Activated effector memory CD4-positive, alpha-beta T cell treated with anti-CD3 and anti-CD28 coated beads, Interleukin-2, amount 50 U/mL, for 16 hours (primary cell): ENCODE measurements at regions not wholly inside any gene's neighbourhood (a gene's known extent, or its start where the extent isn't known, plus 50 kb on each side); places are given as distances from the start of the nearest gene placed in this dataset.
"Not testable (repeated sequence)": the region's sequence is repeated elsewhere in the genome, so short reads cannot be mapped to it uniquely, and the experiment has no call there.

Source experiments
- DNase-seq: peaks from one replicate; pipeline ENCODE4 v3.0.0-alpha.2; 2020

DNA sequence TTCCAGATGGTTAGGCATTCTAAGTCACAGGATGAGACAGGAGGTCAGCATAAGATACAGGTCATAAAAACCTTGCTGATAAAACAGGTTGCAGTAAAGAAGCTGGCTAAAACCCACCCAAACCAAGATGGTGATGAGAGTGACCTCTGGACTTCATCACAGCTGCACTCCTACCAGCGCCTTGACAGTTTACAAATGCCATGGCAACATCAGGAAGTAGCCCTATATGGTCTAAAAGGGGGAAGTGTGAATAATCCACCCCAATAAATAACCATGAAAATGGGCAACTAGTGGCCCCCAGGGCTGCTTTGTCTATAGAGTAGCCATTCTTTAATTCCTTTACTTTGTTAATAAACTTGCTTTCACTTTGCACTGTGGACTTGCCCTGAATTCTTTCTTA, 1448.4 kb downstream of the KCNT2 start:
- DNase-seq: not testable (repeated sequence)

DNA sequence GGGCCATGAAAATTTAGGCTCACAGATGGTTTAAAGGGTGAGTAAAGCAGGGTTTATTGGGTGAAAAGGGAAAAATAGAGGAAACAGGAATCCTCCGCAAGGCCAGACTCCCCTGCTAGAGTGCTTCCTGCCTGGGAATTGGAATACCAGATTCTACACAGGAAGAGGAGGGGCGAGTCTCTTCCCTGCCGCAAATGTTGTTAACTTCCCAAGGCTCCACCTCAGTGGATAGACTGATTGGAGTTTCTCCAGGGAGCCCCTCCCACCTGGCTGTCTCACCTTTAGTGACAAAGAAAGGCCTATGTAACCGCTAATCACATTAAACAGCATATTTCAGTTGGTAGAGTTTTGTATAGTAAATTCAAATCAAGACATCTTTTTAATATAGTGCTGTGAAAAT, 1450.1 kb downstream of the KCNT2 start:
- no peak for DNase-seq

DNA sequence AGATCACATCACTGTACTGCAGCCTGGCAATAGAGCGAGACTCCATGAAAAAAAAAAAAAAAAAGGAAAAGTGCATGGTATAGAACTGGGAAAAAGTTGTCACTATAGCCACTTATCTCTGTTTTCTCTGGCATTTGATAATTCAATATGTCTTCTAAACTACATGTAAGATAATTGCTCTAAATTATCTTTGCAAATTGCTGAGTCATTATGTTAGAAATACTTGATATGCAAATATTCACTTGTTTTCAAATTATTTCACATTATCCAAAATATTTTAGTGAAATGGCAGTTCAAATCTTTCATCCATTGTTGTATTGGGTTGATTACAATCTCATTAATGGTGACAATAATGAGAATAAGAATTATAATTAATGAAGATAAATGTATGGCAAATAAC, 1455.1 kb downstream of the KCNT2 start:
- DNase-seq: no peak

DNA sequence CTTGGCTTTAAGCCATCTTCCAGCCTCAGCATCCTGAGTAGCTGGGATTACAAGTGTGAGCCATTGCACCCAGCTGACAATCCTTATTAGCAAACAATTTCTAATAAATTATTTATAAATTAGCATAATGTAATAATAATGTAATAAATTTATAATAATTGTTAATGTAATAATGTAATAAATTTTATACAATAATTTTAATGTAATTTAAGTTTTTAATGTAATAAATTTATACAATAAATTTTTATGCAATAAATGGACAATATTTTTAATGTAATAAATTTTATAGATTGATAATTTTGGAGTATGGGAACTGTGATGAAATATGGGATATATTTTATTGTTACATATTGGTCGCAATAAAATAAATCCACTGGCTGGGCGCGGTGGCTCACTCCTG, 1457.5 kb downstream of the KCNT2 start:
- DNase-seq: no peak

DNA sequence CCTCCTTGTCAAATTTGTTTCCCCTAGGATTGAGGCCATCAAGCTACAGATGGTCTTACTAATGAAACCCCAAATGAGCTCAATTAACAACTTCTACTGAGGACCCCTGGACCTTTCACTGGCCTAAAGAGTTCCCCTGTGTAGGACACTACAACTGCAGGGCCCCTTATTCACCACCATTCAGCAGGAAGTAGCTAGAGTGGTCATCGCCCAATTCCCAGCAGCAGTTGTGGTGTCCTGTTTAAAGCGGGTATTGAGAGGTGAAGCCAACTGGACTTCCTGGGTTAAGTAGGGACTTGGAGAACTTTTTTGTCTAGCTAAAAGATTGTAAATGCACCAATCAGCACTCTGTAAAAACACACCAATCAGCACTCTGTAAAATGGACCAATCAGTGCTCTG, 1466.9 kb downstream of the KCNT2 start:
- DNase-seq: no peak

DNA sequence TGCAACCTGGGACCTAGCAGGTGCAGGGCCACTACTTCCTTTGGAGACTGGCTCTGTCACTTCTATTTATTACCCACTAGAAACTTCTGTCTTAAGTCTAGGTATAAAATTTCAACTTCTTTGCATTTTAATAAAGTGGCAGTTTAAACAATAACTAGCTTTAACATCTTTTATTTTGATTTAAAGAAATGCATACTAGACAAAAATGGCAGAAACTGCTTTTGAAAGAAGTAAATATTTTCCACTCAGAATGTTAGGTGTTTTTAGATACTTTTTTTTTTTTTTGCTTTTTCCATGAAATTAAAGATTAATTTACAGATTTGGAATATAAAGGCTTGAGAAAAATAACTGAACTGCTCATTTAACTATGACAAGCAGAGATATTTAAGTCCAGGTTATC, 1477.6 kb downstream of the KCNT2 start:
- no peak for DNase-seq

DNA sequence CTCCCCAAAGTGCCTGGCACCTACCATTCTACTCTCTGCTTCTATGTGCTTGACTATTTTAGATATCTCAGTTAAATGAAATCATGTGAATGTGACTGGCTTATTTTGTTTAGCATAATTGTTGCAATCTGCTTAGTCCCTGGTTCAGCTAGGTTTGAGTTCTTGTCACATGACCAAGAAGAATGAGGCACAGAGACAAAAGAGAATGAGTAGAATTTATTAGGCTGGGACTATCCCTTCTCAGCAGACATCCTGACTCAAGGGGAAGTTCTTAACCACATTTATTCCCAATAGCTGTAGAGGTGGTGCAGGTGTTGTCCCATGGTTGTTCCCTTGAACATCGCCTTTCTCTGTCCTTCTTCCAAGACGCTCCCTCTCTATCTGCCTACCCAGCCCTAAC, 1485.7 kb downstream of the KCNT2 start:
- DNase-seq: no peak

DNA sequence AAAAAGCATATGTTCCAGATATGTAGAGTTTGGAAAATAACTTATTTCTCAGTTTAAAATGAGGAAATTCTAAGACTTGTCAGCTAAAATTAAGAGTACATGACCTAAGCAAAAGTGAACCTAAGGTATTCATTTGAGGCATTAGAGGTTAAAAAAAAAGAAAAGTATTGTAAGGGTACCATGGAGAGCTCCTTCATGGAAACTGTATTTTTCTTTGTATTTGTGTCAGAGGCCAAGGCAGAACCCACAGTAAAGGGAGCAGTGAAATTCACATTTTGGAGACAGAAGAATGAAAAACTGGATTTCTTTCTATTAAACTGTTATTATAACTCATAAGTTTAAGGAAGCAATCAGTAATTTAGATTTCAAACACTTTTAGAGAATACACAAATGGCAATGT, 1494.8 kb downstream of the KCNT2 start:
- DNase-seq: no peak

DNA sequence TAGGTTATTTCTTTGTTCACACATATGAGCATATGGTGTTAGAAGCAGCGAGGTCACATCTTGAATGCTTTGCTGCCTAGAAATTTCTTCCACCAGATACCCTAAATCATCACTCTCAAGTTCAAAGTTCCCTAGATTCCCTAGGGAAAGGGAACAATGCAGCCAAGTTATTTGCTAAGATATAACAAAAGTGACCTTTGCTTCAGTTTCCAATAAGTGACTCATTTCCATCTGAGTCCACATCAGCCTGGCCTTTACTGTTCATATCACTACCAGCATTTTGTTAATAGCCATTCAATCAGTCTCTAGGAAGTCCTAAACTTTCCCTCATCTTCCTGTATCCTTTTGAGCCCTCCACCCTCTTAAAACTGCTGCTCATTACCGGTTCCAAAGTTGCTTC, 1502.5 kb downstream of the KCNT2 start:
- no peak for DNase-seq

DNA sequence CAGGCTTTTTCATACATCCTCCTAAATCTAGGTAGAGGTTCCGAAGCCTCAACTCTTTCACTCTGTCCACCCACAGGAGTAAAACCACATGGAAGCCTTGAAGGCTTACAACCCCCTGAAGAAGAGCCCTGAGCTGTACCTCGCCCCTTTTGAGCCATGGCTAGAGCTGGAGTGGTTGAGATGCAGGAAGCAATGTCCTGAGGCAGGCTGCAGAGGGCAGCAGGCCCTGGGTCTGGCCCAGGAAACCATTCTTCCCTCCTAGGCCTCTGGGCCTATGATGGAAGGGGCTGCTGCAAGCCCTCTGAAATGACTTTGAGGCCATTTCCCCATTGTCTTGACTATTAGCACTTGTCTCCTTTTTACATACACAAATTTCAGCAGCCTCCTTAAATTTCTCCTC, 1503.0 kb downstream of the KCNT2 start:
- DNase-seq: no peak

DNA sequence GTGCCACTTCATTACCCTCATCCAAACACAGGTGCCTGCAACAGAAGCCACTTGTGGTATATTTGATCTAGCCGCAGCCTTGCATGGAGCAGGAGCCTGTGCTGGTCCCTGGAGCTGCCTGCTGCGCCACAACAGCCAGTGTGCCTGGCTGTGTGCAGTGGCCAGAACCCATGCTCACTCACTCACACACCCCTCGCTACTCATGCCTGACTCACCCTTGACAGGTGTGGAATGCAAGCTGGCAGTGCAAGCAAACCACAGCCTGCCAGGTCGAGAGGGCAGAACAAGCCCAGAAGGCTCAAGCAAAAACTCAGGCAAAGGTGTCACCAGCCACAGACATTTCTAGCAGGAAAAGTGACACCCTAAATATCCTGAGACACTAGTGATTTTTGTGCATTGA, 1510.9 kb downstream of the KCNT2 start:
- DNase-seq: no peak

DNA sequence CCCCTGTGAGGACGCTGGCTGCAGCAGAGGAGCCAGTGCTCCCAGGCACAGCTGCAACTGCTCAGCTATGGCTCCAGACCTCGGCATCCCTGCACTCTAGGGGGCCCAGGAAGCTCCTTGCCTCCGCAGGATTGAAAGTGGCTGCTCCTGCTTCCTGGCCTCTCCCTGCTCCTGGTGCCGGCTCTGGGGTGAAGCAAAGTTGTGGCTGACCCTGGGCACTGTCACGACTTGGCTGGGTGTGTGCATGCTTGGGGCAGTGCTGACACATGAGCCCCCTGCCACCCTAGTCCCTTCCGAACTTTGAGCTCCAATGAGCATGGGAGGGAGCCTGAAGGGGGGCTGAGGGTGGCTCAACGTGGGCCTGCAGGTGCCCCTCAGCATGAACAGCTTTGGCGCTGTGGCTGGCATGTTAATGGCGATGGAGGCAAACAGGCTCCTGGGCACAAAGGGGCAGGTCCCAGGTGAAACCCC, 1512.2 kb downstream of the KCNT2 start:
- DNase-seq: no peak

DNA sequence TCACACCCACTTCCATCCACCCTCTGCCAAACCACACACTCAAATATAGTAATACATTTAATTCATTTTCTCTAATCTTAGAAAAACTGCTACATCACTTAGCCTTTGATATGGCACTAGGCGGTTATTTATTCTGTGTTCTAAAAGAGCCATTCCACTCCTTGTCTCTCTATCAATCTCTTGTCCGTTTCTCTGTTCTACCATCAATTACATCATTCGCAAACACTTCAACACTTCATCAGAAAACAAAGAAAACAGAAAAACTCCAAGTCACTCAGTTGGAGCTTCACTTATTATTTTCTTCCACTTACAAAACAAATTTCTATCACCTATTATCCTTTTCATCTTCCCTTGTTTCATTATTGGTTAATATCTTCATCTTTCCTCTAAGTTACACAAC, 1523.0 kb downstream of the KCNT2 start:
- no peak for DNase-seq

DNA sequence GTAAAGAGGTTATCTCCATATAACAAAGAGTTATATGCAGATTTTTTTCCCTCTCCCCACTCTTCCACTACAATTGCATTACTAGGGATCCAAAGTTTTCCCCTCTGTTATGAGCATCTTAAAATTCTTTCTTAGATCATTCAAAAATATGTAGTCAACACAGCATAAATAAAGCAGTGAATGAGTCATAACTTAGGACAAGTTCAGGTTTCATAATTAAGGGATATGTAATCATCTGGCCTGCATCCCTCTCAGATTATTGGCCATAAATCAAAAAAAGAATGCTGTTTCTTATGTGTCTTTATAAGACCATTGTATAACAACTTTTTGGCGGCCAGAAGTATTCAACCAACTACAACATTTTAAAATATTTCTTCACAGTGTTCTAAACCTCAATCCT, 1526.1 kb downstream of the KCNT2 start:
- DNase-seq: no peak

DNA sequence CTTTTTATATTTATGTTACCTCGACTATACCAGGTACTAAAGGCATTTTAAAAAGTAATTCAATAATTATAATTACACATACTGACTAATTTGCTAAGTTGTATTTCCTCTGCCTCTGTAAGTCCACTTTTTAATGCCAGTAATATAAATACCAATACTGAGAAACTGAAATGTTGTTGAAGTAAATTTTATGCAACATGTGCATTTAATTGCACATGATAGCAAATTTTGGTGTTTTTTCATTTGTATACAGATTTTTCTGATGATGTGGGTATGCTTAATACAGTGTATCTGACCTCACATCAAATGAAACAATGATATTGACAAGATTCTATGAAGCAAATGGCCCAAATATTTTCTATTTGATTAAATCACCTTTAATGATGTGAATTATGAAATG, 1531.6 kb downstream of the KCNT2 start:
- DNase-seq: no peak

DNA sequence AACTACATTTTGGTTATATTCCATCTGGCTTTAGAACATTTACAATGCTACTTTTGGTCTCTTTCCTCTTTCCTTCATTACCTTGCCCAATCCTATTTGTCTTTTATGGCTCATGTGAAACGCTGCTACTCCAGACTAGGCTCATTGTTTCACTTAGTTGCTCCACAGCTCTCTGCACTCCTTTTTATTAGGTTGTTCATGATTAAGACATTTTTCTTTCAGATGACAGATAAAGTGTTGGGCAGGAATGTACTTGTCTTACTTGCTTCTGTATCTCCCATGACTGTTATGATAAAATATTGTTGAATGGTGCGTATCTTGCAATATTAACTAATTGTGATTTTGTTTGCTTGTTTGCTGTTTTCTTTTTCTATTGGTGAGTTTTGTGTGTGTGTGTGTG, 1532.3 kb downstream of the KCNT2 start:
- DNase-seq: no peak

DNA sequence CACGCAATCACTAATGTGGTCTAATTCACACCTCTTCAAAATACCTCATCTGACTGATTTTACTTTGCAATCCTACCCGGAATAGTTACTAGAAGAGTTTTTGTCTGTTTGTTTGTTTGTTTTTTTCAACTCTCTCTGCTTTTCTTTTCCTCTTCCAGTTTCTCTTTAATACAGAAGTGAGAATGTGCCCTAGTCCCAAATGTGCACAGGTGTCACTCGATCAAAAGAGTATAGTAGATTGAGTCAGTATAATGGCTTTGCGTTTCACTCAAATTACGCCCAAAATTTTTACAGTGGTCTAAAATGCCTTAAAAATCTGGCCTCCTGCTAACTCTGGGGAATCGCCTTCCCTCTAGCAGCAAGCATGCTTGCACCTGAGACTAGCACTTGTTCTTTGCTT, 1536.8 kb downstream of the KCNT2 start:
- no peak for DNase-seq

DNA sequence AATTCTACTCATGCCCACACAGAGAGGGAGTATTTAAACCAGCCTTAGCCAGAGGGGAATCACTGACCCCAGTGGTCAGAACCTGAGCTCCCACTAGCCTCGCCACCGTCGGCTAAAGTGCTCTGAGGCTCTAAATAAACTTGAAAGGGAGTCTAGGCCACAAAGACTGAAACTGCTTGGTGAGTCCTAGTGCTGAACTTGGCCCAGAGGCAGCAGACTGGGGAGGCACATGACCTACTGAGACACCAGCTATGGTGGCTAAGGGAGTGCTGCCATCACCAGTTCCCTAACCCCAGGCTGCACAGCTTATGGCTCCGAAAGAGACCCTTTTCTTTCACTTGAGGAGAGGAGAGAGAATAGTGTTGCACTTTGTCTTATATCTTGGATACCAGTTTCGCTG, 1542.8 kb downstream of the KCNT2 start:
- DNase-seq: no peak

DNA sequence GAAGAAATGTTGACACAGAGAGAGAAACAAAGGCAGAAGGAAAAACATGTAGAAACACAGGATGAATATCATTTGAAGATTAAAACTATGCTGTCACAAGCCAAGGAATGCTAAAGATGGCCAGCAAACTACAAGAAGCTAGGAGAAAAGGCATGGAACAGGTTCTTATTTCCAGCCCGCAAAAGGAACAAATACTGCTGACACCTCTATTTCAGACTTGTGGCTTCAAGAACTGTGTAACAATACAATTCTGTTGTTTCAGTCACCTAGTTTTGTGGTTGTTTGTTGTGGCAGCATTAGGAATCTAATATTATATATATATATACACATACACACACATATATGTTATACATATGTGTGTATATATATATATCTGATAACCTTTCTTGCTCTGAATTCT, 1543.9 kb downstream of the KCNT2 start:
- DNase-seq: no peak

DNA sequence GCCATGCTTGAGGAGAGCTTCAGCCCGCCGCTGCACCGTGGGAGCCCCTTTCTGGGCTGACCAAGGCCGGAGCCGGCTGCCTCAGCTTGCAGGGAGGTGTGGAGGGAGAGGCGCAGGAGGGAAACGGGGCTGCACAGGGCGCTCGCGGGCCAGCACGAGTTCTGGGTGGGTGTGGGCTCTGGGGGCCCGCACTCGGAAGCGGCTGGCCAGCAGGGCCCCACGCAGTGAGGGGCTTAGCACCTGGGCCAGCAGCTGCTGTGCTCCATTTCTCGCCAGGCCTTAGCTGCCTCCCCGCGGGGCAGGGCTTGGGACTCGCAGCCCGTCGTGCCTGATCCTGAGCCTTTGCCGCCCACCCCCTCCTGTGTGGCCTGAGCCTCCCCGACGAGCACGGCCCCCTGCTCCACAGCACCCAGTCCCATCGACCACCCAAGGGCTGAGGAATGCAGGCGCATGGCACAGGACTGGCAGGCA, 1554.0 kb downstream of the KCNT2 start:
- DNase-seq: no peak

DNA sequence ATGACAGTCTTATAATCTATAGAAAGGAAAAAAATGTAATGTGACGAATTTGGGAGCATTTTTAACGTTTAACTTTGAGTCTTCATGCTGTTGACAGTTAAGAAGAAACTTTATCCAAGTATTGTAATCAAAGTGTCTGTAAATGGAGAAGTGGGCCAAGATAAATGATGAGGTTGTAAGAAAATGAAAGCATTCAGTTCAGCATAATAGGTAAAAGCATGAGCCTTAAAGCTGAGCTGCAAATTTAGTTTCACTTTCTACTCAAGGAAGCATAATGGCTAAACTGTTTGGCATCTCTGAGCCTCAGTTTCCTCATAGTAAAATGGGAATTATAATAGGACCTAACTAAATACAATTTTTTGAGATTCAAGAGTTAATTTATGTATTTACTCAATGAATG, 1554.8 kb downstream of the KCNT2 start:
- no peak for DNase-seq

DNA sequence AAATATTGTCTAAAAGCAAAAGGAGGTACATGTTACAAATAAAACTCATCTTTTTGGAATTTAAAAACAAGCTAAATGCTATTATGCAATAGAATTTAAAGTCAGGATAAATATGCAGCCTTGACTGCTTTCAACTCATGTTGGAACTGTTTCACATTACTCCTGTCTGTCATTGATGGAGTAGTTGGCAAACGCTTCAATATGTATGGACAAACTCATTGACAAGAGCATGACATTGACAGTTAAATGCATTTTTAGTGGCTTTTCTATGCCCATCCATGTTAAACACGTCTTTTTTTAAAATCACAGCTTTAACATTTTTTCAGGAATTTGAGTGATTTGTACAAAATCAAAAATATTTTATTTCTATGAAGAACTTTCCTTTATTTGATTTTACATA, 1560.5 kb downstream of the KCNT2 start:
- DNase-seq: no peak

DNA sequence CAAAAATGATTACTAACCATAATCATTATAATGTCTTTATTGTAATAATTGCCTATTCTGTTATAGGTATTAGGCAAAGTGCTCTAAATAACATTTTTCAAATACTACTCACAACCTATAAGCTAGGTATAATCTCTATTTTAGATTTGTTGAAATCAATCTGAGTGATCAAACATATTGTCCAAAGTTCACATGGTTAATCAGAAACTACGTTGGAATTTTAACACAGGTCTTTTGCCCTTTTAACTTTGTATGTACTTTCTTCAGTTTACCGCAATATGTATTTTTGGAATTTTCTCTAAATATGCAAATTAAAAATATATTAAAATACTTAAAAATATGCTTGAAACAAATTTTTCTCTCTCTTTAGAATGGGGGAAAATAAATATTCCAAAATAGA, 1563.2 kb downstream of the KCNT2 start:
- no peak for DNase-seq

DNA sequence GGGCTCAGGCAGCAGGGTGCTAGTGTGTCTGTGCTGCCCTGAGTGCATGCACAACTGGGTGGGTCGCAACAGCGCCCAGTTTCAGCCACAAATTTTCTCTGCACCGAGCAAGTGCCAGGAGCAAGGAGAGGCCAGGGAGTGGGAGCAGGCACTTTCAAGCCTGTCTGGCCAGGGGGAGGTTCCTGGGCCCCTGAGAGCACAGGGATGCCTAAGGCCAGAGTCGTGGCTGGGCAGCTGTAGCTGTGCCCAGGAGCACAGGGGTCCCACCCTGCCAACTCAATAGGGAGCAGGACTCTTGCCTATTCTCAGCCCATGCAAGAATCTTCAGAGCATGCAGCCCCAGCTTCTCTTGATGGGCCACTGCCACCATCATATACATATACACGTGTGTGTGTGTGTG, 1577.4 kb downstream of the KCNT2 start:
- no peak for DNase-seq

DNA sequence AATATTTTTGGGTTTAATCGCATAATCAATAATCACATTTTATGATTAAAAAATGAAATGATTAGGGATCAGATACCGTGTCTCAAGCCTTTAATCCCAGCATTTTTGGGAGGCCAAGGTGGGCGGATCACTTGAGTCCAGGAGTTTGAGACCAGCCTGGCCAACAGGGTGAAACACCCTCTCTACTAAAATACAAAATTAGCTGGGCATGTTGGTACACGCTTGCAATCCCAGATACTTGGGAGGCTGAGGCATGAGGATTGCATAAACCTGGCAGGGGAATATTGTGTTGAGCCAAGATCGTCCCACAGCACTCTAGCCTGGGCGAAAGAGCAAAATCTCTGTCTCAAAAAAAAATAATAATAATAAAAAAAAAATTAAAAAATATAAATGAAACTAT, 1581.4 kb downstream of the KCNT2 start:
- no peak for DNase-seq

DNA sequence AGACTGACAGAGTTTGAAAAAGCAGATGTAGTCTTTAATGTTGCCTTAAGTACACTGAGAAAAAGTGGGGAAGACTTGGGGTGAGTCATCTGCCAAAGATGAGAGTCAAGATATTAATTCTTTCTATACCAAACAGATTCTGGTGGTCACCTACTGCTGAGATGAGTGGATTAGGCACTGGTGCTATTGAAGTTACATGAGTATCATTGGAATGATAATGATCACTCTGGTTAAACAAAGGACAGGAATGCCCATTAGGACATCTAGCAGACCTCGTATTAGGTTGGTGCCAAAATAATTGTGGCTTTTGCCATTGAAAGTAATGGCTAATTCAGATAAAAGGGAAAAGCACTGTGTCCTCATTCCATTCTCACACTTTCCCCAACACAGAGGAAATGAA, 1588.9 kb downstream of the KCNT2 start:
- no peak for DNase-seq
